Ureter (tissue), 1 donor: ENCODE measurements at regions not wholly inside any gene's neighbourhood (a gene's known extent, or its start where the extent isn't known, plus 50 kb on each side); places are given as distances from the start of the nearest gene placed in this dataset.

Experiments used
- DNase-seq: peaks from one replicate; pipeline ENCODE4 v3.0.0-alpha.2; 2020; ENCODE audit warnings: low spot score
- donor health status: DM: yes; HTN: yes; CAD: no.

GRCh38 chr18:23077493-23078256, 57.6 kb upstream of the CABLES1 start:
- peak; percentile 58 for DNase-seq

- DNase-seq: no peak
Measured at GRCh38 chr18:23085066-23085465, 50.2 kb upstream of the CABLES1 start.
